ENCODE measurements at regions not wholly inside any gene's neighbourhood (a gene's known extent, or its start where the extent isn't known, plus 50 kb on each side); places are given as distances from the start of the nearest gene placed in this dataset.

DNA sequence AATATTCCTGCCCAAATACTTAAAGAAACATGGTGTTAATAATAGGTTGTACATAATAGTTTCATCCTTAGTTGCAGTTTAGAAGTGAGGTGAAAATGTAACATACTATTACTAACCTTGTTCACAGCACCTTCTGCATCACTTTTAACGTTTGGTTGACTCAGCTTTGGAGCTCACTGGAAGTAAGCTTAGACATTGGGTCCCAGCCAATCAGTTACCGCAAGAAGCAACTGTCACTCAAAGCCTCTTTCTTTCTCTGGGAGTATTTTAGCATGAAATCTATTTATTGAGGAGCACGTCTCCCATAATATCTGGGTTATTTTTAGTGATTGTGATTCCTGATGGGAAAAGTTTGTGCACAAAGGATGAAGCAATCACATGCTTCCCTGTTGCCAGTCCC lies 472.6 kb downstream of the SNAPC1 start:
- TF ChIP-seq, protein P1, sequence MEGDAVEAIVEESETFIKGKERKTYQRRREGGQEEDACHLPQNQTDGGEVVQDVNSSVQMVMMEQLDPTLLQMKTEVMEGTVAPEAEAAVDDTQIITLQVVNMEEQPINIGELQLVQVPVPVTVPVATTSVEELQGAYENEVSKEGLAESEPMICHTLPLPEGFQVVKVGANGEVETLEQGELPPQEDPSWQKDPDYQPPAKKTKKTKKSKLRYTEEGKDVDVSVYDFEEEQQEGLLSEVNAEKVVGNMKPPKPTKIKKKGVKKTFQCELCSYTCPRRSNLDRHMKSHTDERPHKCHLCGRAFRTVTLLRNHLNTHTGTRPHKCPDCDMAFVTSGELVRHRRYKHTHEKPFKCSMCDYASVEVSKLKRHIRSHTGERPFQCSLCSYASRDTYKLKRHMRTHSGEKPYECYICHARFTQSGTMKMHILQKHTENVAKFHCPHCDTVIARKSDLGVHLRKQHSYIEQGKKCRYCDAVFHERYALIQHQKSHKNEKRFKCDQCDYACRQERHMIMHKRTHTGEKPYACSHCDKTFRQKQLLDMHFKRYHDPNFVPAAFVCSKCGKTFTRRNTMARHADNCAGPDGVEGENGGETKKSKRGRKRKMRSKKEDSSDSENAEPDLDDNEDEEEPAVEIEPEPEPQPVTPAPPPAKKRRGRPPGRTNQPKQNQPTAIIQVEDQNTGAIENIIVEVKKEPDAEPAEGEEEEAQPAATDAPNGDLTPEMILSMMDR (IDR thresholded peaks at IDR 0.05; ENCODE audit: unreplicated experiment), result no peak
- Mint-ChIP-seq H3K9me3 (peaks cover 29% of the 10 kb centered on the region), H3K4me1 (no peaks in the 10 kb centered on the region), H3K4me3 (no peak overlapping the region), H3K27me3 (ENCODE audit: low read depth) (no peaks in the 10 kb centered on the region), H3K36me3 (peaks cover 2% of the 10 kb centered on the region), H3K27ac (no peak overlapping the region)
- DNase-seq (ENCODE audit: low spot score in 2 of 2, unreplicated experiment in 2 of 2), result no peak

DNA sequence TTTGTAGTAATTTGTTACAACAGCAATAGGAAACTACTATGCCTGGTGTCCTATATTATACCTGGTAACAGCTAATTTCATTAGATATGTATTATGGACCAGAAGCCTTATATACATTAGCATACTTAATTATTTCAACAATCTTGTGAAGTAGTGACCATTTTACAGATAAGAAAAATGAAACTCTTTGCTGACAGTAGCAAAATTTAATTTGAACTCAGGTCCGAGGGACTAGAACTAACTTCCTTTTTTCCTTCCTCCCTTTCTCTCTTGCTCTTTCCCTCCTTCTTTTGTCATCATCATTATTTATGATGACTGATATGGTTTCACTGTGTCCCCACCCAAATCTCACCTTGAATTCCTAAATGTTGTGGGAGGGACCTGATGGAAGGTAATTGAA lies 482.0 kb downstream of the SNAPC1 start:
- H3K27me3 Mint-ChIP-seq (ENCODE audit: low read depth), result no peaks in the 10 kb centered on the region
- H3K36me3 Mint-ChIP-seq, result no peaks in the 10 kb centered on the region
- peaks cover 6% of the 10 kb centered on the region for H3K4me1 Mint-ChIP-seq
- DNase-seq (ENCODE audit: low spot score in 2 of 2, unreplicated experiment in 2 of 2), result no peak
- H3K27ac Mint-ChIP-seq, result no peak overlapping the region
- no peak overlapping the region for H3K4me3 Mint-ChIP-seq
- H3K9me3 Mint-ChIP-seq, result peaks cover 21% of the 10 kb centered on the region
- TF ChIP-seq, protein P1 (IDR thresholded peaks at IDR 0.05; ENCODE audit: unreplicated experiment), result no peak

DNA sequence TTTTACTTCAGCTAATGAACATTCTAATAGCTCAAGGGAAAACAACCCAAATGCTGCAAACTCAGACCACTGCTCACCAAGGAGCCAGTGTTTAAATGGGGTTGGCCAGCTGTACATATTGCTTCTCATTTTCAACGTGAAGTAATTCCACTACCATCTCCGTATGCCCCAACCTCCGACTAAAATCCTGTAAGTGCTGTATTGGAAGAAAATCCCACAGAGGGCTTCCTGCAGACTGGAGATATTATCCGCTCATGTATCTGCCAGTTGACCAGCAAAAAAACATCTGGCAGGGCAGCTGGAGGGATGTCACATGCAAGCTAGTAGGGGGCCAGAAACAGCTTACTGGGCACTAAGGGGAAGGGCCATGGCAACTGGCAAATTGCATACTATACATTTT lies 485.0 kb downstream of the SNAPC1 start:
- Mint-ChIP-seq H3K36me3 (no peaks in the 10 kb centered on the region), H3K4me1 (peaks cover 10% of the 10 kb centered on the region), H3K27ac (no peak overlapping the region), H3K9me3 (peaks cover 21% of the 10 kb centered on the region), H3K27me3 (ENCODE audit: low read depth) (no peaks in the 10 kb centered on the region), H3K4me3 (no peak overlapping the region)
- DNase-seq (ENCODE audit: low spot score in 2 of 2, unreplicated experiment in 2 of 2), result no peak
- TF ChIP-seq, protein P1 (IDR thresholded peaks at IDR 0.05; ENCODE audit: unreplicated experiment), result no peak

DNA sequence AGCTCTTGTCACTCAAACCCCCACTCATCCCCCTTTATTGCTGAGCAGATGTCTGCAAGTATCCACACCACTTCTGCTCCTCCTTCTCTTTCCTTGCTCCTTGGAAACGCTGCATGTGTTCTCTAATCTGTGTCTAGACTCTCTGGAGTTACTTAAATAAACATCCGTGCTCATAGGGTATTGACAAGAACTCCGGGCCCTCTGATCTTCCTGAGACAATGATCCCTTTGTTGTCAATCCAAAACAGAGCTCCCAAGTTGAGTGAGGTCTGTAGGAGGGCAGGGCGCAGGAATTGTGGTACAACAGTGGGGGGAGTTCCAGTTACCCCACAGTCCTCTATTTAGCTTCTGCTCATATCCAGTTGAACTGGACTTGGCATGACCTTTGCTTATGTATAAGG lies 489.0 kb downstream of the SNAPC1 start:
- Mint-ChIP-seq H3K27me3 (ENCODE audit: low read depth) (peaks cover 4% of the 10 kb centered on the region), H3K4me3 (no peak overlapping the region), H3K27ac (no peak overlapping the region), H3K36me3 (no peaks in the 10 kb centered on the region), H3K4me1 (peaks cover 20% of the 10 kb centered on the region), H3K9me3 (peaks cover 5% of the 10 kb centered on the region)
- no peak for DNase-seq (ENCODE audit: low spot score in 2 of 2, unreplicated experiment in 2 of 2)
- TF ChIP-seq, protein P1 (IDR thresholded peaks at IDR 0.05; ENCODE audit: unreplicated experiment), result no peak

DNA sequence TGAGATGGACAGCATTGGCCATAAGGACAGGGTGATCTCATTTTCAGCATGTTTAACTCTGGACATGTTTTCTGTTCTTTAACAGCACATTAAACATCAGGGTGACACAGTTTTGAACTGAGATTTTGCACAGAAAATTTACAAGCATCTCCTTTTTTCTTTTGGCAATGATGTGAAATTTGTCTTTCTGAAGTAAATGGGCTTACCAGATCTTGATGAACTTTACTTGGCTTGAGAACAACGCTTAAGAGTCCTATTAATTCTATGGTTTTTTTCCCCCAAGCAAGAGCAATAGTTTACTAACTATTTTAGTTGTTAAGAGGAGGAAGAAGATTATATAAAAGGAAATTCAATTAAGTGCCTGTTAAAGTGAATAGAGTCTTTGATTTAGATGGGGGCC lies 491.0 kb downstream of the SNAPC1 start:
- no peak for DNase-seq (ENCODE audit: low spot score in 2 of 2, unreplicated experiment in 2 of 2)
- H3K27me3 Mint-ChIP-seq (ENCODE audit: low read depth), result peaks cover 15% of the 10 kb centered on the region
- no peaks in the 10 kb centered on the region for H3K36me3 Mint-ChIP-seq
- no peaks in the 10 kb centered on the region for H3K9me3 Mint-ChIP-seq
- H3K27ac Mint-ChIP-seq, result no peak overlapping the region
- TF ChIP-seq, protein P1 (IDR thresholded peaks at IDR 0.05; ENCODE audit: unreplicated experiment), result no peak
- H3K4me3 Mint-ChIP-seq, result no peak overlapping the region
- peaks cover 16% of the 10 kb centered on the region for H3K4me1 Mint-ChIP-seq

DNA sequence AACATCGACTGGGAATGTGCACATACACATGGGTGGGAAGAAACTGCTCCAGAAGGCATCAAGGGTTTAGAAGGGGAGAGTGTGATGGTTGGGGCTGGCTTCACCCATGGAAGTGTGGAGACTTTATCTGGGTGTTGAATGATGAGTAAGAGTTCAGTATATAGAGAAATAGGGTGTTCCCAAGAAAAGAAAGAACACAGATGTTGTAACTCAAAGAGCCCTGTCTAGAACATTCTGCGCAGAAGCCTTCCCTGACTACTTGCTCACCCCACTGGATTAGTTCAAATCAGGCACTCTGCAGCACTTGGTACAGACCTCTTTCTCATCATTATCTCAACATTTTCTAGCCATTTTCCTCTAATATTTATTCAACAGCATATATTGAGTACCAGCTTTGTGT lies 491.7 kb downstream of the SNAPC1 start:
- Mint-ChIP-seq H3K27me3 (ENCODE audit: low read depth) (peaks cover 15% of the 10 kb centered on the region), H3K4me1 (peaks cover 16% of the 10 kb centered on the region), H3K4me3 (no peak overlapping the region)

More for the DNA sequence above, 491.7 kb downstream of the SNAPC1 start:
- Mint-ChIP-seq H3K27ac (no peak overlapping the region), H3K9me3 (no peaks in the 10 kb centered on the region), H3K36me3 (no peaks in the 10 kb centered on the region)
- DNase-seq (ENCODE audit: low spot score in 2 of 2, unreplicated experiment in 2 of 2), result no peak
- TF ChIP-seq, protein P1 (IDR thresholded peaks at IDR 0.05; ENCODE audit: unreplicated experiment), result no peak
